Uterus (tissue), 3 donors: ENCODE measurements at regions not wholly inside any gene's neighbourhood (a gene's known extent, or its start where the extent isn't known, plus 50 kb on each side); places are given as distances from the start of the nearest gene placed in this dataset.

Experiments
- DNase-seq, 2 donors: peaks; one replicate each; pipeline ENCODE4 v3.0.0-alpha.2; 2019 to 2020
- H3K27ac ChIP-seq, 2 donors: fragments of 200-600 bp; sonication (generic); 1 replicate in 1 of 2; 2 replicates in 1 of 2; pipeline ENCODE4 v1.5.1; 2016 to 2018
- H3K27me3 ChIP-seq, 2 donors: fragments of 200-600 bp; sonication (generic); one replicate each; pipeline ENCODE4 v1.5.1; 2018 to 2019; ENCODE audit warnings: control low read depth in 1 of 2
- H3K36me3 ChIP-seq, 2 donors: fragments of 200-600 bp; sonication (generic); one replicate each; pipeline ENCODE4 v1.5.1; 2019; ENCODE audit warnings: control low read depth in 1 of 2
- H3K4me1 ChIP-seq, 2 donors: fragments of 200-600 bp; sonication (generic); one replicate each; pipeline ENCODE4 v1.5.1; 2018 to 2019; ENCODE audit warnings: control low read depth in 1 of 2
- H3K4me3 ChIP-seq, 2 donors: fragments of 200-600 bp; sonication (generic); 1 replicate in 1 of 2; 2 replicates in 1 of 2; pipeline ENCODE4 v1.5.1; 2018 to 2019; ENCODE audit warnings: mild to moderate bottlenecking in 1 of 2
- H3K9me3 ChIP-seq, 2 donors: fragments of 200-600 bp; sonication (generic); one replicate each; pipeline ENCODE4 v1.5.1; 2019; ENCODE audit warnings: control low read depth in 1 of 2
- POLR2A ChIP-seq, 2 donors: fragments of 450-650 bp; IDR thresholded peaks; one replicate each; pipeline ENCODE4 v1.6.1; 2016; ENCODE audit warnings: antibody characterized with exemption in 2 of 2, mild to moderate bottlenecking in 1 of 2, moderate library complexity in 1 of 2
- intact Hi-C: fragments of 100-400 bp; cut with DNase I; formaldehyde crosslinking; loops from one replicate; pipeline ENCODE4 v1.15.1; 2023; ENCODE audit warnings: low total_unique reads
- TF ChIP-seq, protein P1 (sequence below), 4 experiments: fragments of 200-600 bp in 2 of 4; fragments of 450-650 bp in 2 of 4; sonication (generic) in 2 of 4; IDR thresholded peaks; one replicate each; pipeline ENCODE4 v1.5.1; 2016 to 2019; ENCODE audit warnings: antibody characterized with exemption in 4 of 4, mild to moderate bottlenecking in 2 of 4, moderate library complexity in 1 of 4
- donor health status: DM: yes; HTN: yes; CAD: no.

DNA sequence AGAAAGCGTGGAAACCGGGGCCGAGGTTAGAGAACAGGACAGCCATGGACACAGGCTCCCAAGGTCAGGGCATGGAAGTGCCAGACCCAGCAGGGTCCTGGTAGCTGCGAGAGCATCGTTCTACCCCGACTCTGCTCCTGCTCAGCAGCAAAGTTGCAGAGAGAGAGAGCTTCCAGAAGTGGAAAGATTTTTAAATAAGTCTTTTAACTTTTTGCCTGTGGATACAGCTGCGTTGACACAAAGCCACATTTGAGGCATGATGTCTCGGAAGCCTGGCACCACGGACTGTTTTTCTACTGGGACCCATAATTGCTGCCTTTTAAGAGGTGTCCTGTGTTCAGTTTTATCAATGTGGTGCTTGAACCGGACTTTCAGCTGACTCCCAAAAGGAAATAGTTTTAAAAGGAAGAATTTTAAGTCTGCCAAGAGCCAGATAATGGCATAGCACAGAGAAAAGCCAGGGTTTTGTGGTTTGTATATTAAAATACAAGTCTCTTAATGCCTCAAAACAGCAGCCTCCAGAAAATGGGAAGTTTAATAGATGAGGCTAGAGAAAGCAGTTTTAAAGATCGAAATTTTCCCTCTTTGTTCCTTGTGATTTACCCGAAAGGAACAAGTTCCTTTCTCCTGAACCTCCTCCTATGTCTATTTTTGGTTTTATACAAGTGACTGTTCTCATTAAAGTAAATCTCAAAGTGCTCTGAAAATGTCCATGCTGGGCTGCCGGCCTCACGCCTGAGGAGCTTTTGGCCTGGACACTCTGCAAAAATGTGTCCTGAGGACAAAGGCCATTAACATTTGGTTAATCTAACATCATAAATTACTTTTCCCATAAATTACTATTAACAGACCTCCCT, 91.5 kb downstream of the RIN2 start:
- H3K4me3 ChIP-seq: peak overlapping the region in 1 of 2 donors; percentile 3
- H3K27me3 ChIP-seq: no peaks in the 10 kb centered on the region
- no peaks in the 10 kb centered on the region for H3K36me3 ChIP-seq
- intact Hi-C loops: no loop called here
- no peak for TF ChIP-seq POLR2A (IDR thresholded peaks at IDR 0.05)
- TF ChIP-seq, protein P1, sequence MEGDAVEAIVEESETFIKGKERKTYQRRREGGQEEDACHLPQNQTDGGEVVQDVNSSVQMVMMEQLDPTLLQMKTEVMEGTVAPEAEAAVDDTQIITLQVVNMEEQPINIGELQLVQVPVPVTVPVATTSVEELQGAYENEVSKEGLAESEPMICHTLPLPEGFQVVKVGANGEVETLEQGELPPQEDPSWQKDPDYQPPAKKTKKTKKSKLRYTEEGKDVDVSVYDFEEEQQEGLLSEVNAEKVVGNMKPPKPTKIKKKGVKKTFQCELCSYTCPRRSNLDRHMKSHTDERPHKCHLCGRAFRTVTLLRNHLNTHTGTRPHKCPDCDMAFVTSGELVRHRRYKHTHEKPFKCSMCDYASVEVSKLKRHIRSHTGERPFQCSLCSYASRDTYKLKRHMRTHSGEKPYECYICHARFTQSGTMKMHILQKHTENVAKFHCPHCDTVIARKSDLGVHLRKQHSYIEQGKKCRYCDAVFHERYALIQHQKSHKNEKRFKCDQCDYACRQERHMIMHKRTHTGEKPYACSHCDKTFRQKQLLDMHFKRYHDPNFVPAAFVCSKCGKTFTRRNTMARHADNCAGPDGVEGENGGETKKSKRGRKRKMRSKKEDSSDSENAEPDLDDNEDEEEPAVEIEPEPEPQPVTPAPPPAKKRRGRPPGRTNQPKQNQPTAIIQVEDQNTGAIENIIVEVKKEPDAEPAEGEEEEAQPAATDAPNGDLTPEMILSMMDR (IDR thresholded peaks at IDR 0.05): no peak
- no peak for DNase-seq
- no peaks in the 10 kb centered on the region for H3K9me3 ChIP-seq
- peaks cover 0 to 9% of the 10 kb centered on the region in 2 donors for H3K4me1 ChIP-seq
- peak overlapping the region; percentile 78 to 91 for H3K27ac ChIP-seq

DNA sequence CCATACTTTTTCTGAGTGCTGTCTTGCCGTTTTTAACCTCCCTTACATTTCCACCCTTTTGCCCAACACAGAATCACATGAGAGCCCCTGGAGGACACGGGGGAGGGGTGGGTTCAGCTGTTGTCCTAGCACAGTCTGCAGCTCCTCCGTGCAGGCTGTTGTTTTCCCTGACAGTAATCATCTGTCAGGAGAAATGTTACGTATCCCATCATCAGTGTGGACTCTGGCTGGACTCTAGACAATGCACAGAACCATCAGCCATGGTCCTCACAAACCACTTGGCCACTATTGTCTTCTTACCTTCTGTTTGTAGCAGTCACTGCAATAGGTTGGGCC, 92.1 kb downstream of the RIN2 start:
- no peaks in the 10 kb centered on the region for H3K9me3 ChIP-seq
- intact Hi-C loops: no loop called here
- no peaks in the 10 kb centered on the region for H3K27me3 ChIP-seq
- peak overlapping the region; percentile 78 to 91 for H3K27ac ChIP-seq
- peak; percentile 63 to 81 for DNase-seq
- no peak overlapping the region for H3K4me3 ChIP-seq
- TF ChIP-seq, protein P1 (IDR thresholded peaks at IDR 0.05): no peak
- no peak for TF ChIP-seq POLR2A (IDR thresholded peaks at IDR 0.05)
- no peaks in the 10 kb centered on the region for H3K36me3 ChIP-seq
- H3K4me1 ChIP-seq: peaks cover 0 to 9% of the 10 kb centered on the region in 2 donors

DNA sequence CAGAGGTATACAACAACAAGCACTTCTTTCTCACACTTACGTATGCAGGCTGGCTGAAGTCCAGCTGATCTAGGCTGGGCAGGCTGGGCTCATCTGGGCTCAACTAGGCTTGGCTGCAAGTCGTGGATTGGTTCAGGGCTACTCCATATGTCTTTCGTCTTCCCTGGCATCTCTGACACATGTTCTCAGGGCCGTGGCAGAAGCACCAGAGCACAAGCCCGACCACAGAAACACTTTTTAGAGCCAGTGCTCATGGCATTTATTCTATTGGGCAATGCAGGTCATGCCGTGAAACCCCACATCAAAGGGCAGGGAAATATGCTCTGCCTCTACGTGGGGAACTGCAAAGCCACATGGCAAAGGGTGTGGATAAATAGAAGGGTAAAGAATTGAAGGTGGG, 93.8 kb downstream of the RIN2 start:
- peaks cover 0 to 9% of the 10 kb centered on the region in 2 donors for H3K4me1 ChIP-seq
- H3K9me3 ChIP-seq: no peaks in the 10 kb centered on the region
- intact Hi-C loops: no loop called here
- no peak for DNase-seq
- H3K27ac ChIP-seq: peak overlapping the region in 1 of 2 donors; percentile 91
- TF ChIP-seq, protein P1 (IDR thresholded peaks at IDR 0.05): no peak
- no peak for TF ChIP-seq POLR2A (IDR thresholded peaks at IDR 0.05)
- H3K4me3 ChIP-seq: no peak overlapping the region
- H3K27me3 ChIP-seq: no peaks in the 10 kb centered on the region
- H3K36me3 ChIP-seq: no peaks in the 10 kb centered on the region

DNA sequence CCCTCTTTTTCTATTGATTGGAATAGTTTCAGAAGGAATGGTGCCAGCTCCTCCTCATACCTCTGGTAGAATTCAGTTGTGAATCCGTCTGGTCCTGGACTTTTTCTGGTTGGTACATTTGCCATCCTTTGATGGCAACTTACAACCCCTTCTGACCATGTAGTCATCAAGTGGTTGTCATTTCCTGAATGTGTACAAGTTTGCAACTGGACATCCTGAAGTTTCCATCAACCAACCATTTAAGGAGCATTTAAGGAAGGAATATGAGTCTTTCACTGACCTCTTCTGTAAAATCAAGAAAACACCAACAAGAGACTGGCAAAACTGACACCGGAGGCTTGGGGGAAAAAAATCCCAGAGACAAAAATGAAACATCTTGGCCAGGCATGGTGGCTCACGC, 97.4 kb downstream of the RIN2 start:
- H3K36me3 ChIP-seq: no peaks in the 10 kb centered on the region
- H3K9me3 ChIP-seq: no peaks in the 10 kb centered on the region
- H3K4me1 ChIP-seq: peaks cover 0 to 5% of the 10 kb centered on the region in 2 donors
- DNase-seq: no peak
- no peak overlapping the region for H3K27ac ChIP-seq
- intact Hi-C loops: no loop called here
- H3K27me3 ChIP-seq: no peaks in the 10 kb centered on the region
- no peak for TF ChIP-seq POLR2A (IDR thresholded peaks at IDR 0.05)
- TF ChIP-seq, protein P1 (IDR thresholded peaks at IDR 0.05): no peak
- no peak overlapping the region for H3K4me3 ChIP-seq

DNA sequence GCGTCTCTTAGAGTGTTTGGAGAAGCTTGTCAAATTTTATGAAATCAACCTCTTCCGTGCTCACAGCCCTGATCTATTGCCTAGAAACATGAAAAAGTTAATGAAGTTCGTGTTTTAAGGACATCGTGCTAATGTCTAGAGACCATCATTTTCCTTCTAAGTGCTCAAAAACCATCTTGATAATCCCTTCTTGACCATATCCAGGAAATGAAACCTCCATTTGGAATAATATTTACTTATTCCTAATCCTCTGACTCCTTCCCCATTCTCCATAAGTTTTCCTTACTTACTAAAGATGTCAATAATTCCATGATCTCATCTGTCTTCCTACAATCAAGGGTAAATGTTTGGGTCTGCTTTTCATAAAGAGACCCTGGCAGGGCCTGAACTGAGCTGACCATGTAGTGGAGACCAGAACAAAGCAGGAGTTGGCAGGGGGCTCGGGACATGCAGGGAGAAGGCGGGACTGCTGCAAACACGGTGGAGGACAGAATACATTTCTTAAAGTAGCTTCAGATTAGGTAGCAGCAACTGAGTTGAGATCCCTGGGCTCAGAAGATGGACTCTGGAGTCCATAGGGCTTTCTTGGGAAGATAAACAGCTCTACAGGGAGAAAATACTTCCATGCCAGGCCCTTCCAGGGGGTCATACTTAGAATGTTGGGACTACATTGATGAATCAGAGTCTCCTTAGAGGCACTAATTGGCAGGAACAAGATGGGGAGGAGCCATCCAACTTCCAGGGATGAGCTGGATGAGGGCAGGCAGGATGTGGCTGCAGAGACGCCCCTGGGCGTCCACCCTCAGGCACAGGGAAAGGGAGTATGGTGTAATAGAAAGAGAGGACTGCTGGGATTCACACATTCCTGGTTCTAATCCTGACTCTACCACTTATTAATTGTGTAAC, 100.7 kb downstream of the RIN2 start:
- no peak for TF ChIP-seq POLR2A (IDR thresholded peaks at IDR 0.05)
- TF ChIP-seq, protein P1 (IDR thresholded peaks at IDR 0.05): no peak
- intact Hi-C loops: no loop called here
- no peak overlapping the region for H3K4me3 ChIP-seq
- H3K36me3 ChIP-seq: no peaks in the 10 kb centered on the region
- no peaks in the 10 kb centered on the region for H3K4me1 ChIP-seq
- no peaks in the 10 kb centered on the region for H3K27me3 ChIP-seq
- no peak for DNase-seq
- no peaks in the 10 kb centered on the region for H3K9me3 ChIP-seq
- peak overlapping the region; percentile 49 to 59 for H3K27ac ChIP-seq
